SIG-M5 treated with dmso at 0.1 percent for 504 hours (cell line): ENCODE measurements at regions not wholly inside any gene's neighbourhood (a gene's known extent, or its start where the extent isn't known, plus 50 kb on each side); places are given as distances from the start of the nearest gene placed in this dataset.
"Not testable (repeated sequence)": the region's sequence is repeated elsewhere in the genome, so short reads cannot be mapped to it uniquely, and the experiment has no call there.

ENCODE experiments used
- DNase-seq: peaks from one replicate; lab custom pipeline; 2025; ENCODE audit not compliant: unreplicated experiment; lab: John Stamatoyannopoulos, UW

DNA sequence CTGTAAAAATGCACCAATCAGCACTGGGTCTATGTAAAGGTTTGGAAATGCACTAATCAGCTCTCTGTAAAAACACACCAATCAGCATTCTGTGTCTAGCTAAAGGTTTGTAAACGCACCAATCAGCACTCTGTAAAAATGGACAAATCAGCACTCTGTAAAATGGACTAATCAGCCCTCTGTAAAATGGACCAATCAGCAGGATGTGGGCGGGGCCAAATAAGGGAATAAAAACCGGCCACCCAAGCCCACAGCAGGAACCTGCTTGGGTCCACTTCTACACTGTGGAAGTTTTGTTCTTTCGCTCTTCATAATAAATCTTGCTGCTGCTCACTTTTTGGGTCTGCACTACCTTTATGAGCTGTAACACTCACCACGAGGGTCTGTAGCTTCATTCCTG is 101.0 kb downstream of the SMC2 start:
- not testable (repeated sequence) for DNase-seq

DNA sequence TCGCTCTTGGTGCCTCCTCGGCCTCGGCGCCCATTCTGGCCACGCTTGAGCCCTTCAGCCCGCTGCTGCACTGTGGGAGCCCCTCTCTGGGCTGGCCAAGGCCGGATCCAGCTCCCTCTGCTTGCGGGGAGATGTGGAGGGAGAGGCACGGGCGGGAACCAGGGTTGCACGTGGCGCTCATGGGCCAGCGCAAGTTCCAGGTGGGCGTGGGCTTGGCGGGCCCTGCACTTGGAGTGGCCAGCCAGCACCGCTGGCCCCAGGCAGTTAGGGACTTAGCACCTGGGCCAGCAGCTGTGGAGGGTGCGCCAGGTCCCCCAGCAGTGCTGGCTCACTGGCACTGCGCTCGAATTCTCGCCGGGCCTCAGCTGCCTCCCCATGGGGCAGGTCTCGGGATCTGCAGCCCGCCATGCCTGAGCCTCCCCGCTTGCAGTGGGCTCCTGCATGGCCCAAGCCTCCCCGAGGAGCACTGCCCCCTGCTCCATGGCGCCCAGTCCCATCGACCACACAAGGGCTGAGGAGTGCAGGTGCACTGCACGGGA is 106.4 kb downstream of the SMC2 start:
- DNase-seq = no peak

DNA sequence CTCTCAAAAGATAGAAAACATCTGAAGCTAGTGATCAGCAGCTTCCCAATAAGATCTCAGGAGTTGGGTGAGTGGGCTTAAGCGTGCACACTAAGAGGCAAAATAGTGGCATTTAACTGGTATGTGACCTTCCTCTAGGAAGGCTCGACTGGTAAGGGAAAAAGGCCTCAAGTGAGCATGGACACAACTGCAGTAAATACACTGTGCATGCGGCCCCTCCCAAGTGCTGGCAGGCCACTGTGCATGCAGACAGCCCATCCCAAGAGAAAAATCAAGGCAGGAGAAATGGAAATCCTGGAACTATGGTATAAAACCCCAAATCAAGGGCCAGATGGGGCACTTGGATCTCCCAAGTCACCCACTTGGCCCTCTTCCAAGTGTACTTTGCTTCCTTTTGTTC is 112.7 kb downstream of the SMC2 start:
- DNase-seq = no peak

DNA sequence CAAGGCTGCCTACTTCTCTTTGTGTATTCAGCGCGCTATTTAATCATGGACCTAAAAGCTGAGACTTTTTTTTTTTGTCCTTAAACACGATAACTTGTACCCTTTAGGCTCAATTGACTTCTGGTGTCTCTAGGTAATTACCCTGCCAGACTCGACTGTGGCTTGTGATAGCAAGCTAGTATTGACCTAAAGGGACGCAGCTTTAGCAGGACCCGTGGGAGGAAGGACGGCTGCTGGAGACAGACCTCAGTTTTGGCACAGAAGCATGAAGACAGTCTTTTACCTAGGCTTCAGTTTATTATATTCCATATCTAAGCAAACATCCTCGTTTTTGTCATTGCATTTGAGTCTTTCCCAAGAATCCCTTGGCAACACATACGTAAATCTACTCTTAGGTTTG is 115.3 kb downstream of the SMC2 start:
- DNase-seq = no peak

DNA sequence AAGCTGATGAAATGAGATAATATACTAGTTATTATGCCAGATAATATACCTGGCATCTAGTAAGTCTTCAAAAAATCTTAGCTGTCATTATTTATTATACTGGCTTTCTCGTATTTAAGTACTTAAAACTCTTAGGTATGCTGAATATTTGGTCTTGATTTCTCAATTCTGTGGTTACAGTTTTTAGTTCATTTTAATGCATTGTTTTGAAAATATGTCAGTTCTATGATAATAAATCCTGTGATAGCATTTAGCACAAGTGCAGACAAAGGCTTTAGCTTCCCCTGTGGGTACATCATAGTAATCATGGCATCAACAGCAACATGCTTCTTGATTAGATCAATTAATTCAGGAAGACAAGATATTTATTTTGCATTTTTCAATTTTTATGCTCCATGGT is 133.0 kb downstream of the SMC2 start:
- no peak for DNase-seq

DNA sequence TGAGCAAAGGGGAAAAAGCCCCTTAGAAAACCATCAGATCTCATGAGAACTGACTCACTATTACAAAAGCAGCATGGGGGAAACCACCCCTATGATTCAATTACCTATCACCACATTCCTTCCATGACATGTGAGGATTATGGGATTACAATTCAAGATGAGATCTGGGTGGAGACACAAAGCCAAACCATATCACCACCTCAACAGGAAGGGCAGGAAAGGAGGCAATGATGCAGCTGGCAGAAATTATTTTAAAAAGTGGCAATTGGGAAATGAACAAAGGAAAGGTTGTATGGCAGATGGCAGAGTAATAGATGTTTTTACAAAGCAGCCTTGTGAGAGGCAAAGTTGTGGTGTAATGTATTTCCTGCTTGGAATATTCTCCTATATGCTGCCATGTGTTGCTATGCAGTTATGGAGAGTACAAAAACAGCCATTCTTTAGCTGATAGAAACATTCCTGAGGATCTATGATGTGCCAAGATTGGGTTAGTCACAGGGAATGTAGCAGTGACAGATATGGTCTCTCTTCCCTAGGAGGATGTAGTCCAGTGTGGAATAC is 138.8 kb downstream of the SMC2 start:
- DNase-seq = no peak

DNA sequence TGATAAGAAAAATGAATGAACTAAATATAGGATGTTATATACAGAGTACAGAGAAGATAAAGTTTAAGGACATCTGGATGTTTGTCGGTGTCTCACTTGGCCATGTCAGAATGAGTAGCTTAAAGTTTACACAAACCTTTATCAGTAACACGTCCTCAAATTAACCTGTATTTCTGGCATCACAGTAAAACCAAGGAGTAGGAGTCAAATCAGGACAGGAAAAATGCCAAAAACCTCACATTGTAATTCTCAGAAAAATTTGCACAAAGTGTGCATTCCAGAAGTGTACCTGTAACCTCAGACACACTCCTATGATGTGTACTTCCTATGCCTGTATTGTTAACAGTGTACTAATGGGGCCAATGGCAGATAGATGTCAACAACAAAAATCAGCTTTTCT is 139.3 kb downstream of the SMC2 start:
- DNase-seq = no peak

DNA sequence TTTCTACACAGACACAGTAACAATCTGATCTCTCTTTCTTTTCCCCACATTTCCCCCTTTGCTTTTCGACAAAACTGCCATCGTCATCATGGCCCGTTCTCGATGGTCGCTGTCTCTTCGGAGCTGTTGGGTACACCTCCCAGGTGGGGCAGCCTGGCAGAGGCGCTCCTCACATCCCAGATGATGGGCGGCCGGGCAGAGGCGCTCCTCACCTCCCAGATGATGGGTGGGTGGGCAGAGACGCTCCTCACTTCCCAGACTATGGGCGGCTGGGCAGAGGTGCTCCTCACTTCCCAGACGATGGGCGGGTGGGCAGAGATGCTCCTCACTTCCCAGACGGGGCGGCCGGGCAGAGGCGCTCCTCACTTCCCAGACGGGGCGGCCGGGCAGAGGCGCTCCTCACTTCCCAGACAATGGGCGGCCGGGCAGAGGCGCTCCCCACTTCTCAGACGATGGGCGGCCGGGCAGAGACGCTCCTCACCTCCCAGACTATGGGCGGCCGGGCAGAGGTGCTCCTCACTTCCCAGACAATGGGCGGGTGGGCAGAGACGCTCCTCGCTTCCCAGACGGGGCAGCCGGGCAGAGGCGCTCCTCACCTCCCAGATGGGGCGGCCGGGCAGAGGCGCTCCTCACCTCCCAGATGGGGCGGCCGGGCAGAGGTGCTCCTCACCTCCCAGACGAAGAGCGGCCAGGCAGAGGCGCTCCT is 140.7 kb downstream of the SMC2 start:
- DNase-seq = not testable (repeated sequence)

DNA sequence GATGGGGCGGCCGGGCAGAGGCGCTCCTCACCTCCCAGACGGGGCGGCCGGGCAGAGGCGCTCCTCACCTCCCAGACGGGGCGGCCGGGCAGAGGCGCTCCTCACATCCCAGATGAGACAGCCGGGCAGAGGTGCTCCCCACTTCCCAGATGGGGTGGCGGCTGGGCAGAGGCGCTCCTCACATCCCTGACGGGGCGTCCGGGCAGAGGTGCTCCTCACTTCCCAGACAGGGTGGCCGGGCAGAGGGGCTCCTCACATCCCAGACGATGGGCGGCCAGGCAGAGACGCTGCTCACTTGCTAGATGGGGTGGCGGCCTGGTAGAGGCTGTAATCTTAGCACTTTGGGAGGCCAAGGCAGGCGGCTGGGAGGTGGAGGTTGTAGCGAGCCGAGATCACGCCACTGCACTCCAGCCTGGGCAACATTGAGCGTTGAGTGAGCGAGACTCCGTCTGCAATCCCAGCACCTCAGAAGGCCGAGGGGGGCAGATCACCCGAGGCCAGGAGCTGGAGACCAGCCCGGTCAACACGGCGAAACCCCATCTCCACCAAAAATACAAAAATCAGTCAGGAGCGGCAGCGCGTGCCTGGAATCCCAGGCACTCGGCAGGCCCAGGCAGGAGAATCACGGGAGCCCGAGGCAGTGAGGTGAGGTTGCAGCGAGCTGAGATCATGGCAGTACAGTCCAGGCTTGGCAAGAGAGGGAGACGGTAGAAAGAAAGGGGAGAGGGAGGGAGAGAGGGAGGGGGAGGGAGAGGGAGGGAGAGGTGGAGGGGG is 141.4 kb downstream of the SMC2 start:
- not testable (repeated sequence) for DNase-seq

DNA sequence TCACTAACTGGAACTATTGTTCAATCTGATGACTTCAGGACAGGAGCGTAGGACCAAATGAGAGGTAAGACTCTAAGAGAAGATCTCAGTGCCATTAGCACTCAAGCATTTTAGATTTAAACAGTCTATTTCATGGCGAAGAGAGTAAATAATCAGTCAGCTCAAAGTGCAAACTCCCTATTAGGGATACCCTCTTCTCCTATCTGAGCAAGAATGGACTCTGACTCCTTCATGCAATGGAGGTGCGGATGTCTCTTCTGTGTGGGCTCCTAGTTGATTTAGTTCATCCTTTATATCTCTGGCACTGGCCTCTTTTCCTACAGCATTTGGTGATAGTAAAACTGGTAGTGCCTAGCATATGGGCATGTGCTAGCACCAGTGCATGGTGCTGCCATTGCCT is 144.6 kb downstream of the SMC2 start:
- DNase-seq = no peak

DNA sequence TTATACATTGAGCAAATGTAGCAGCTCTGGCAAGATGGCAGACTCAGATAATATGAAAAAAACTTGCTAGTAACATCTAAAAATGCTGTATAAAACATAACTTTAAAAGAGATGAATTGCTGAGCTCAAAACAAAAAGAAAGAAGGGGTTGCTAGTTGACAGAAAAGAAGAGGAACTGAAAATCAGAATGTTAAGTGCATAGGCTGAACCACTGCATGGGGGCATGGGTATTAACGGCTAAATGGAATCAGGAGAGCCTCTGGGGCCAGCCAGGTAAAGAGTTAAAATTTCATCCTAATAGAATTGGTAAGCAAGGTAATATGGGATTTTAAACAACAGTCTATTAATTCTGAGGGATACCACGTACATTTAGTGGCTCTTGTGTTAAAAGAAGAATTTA is 146.8 kb downstream of the SMC2 start:
- DNase-seq = no peak

DNA sequence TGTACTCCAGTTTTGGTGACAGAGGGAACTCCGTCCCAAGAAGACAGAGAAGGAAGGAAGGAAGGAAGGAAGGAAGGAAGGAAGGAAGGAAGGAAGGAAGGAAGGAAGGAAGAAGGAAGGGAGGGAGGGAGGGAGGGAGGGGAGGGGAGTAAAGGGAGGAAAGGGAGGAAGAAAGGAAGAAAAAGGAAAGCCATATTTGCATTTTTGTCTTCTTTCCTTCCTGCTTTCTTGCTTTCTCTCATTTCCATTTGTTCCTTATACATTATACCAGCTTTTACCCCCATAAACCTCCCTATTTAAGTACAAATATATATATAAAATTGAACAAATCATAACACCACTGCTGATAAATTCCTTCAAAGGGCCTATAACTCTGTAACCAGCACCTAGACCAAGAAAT is 151.8 kb downstream of the SMC2 start:
- DNase-seq = no peak

DNA sequence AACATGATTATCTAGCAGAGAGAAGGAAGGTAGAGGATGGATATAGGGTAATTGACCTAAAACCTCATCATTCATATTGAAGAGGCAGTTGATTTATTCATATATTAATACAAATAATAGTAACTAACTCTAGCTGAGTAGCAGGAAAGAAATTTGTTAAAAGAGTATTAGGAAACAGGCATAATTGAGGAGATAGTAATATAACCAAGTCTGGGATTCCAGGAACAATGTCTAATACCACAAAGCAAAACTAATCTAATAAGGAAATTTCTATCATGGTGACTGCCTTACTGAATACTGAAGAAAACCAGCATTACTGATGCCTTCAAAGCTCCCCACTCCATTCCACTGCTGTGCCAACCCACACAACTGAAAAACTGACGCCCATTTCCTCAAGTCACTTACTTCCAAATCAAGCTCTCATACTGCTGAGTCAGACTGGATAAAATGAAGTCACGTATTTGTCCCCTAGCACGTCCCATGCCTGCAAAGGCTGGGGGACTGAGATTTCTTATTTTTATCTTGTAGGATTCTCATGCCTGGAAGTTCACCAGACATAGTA is 153.9 kb downstream of the SMC2 start:
- no peak for DNase-seq

DNA sequence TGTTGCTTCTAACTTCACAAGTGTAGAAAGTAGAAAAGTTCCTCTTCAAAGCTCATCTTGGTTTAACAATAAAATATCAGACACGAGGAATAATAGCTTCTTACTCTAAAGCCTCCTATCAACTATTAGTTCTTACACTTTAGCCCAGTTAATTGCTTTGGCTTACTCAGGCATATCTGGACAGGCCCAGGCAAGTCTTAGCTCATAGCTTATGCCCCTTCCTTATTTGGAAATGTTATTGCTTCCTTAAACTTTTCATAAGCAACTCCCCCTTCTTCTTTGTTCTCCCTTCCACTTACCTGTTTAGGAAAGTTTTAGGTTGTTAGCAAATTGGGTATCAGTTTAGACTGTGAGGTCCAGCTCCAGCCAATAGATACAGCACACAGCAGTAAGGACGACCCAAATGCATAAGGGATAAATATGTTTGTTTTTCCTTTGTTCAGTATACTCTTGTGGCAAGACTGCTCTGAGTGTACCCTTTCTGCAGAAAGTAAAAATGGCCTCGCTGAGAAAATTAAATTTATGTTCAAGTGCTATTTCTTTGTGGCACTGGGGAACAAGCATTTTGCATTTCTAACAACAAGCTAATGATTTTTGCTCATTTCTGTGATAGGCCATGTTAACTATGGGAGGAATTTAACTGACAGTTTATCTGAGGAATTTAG is 162.1 kb downstream of the SMC2 start:
- DNase-seq = no peak

DNA sequence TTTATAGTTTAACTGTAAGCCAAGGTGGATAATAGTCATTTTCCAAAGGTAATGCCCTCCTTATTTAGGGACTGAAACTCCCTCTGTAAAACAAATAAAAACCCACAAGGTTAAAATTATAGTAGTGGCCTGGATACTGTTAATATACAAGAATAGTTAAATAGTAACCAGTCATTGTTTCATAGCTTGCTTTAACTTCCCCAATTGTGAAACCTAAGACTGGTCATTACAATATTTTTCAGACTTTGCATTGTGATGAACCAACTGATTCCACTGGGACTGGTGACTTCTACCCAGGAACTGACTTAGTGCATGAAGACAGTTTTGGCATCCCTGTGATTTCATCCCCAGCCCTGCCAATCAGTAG is 162.6 kb downstream of the SMC2 start:
- no peak for DNase-seq

DNA sequence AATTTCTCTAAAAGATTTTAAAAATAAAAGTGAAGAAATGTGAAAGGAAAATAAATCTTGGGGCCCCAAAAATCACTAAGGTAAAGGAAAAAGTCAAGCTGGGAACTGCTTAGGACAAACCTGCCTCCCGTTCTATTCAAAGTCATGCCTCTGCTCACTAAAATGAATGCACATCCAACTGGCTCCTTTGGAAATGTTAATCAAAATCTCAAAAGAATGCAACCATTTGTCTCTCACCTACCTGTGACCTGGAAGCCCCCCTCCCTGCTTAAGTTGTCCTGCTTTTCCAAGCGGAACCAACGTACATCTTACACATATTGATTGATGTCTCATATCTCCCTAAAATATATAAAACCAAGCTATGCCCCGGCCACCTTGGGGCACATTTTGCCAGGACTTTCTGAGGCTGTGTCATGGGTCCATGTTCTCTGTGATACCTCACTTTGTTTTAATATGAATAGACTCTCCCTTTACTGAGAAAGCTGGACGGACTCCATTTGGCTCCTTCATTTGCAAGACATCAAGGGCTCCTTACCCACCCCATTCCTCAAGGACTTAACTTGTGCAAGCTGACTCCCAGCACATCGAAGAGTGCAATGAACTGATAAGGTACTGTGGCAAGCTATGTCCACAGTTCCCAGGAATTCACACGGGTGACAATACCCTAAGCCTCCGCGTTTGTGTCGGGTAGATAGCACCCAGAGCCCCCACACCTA is 164.3 kb downstream of the SMC2 start:
- no peak for DNase-seq

DNA sequence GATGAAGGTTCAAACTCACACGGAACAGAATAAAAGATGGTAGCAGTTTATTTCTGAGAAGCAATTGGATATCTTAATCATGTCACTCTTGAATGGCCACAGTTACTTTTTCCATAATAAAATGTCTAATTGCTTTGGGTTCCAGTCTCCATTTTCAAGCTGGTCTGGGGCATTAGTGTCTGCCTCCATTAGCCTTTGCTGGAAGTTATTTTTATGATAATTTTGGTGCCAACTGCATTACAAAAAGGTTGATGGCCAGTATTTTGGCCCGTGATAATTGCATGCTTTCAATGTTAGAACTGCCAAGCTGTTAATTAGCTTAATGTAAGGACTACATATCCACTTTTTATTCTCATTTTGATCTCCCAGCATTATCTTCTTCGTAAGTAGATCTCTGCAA is 165.9 kb downstream of the SMC2 start:
- DNase-seq = no peak

DNA sequence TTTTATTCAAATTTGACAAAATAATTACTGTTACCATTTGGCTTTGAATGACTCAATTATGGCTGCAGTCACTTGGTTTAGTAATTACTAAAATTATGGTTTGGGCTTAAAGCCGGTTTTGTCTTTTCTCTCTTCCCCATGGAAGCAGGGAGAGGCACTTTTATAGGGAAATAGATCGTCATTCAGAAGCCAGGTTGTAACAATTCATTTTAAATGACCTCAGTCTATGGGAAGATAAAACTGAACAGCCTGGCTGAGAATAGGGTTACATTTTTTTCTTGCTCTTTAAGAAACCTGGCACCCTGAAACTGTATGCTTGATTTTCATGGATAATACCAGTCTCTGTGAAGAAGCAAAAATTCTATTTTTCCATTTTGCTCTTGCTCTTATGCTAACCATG is 169.8 kb downstream of the SMC2 start:
- DNase-seq = no peak

DNA sequence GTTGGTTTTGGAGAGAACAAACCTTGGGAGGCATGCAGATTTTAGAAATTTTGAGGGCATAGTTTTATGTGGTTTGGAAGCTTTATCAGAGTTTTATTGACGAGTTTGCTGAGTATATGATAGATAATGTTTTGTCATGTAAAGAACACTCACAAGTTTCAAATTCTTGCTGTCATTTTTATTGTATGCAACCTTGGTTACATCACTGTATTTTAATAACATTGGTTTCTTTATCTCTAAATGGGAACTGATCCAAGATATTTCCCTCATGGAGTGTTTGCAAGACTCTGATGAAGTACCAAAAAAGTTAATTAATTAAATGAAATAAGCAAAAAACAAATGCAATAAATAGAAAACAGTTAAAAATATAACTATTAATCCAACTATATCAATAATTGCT is 170.3 kb downstream of the SMC2 start:
- no peak for DNase-seq

DNA sequence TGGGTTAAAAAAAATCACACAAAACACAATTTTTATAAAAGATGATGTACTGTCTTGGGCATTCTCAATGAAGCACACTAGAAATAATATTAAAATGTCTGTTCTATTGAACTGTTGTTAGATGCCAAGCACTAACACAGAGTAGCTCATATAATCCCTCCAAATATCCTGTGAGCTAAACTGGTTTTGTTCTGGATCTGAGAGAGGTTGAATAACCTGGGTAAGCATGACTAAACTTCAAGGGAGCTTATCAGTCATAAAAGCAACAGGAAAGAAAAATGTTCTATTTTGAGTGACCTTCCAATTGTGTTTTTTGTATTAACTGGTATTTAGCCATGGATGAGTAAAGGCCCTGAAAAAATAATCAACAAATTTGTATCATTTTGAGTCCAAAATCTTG is 175.3 kb downstream of the SMC2 start:
- DNase-seq = no peak
